ENCODE measurements at regions not wholly inside any gene's neighbourhood (a gene's known extent, or its start where the extent isn't known, plus 50 kb on each side); places are given as distances from the start of the nearest gene placed in this dataset.

DNA sequence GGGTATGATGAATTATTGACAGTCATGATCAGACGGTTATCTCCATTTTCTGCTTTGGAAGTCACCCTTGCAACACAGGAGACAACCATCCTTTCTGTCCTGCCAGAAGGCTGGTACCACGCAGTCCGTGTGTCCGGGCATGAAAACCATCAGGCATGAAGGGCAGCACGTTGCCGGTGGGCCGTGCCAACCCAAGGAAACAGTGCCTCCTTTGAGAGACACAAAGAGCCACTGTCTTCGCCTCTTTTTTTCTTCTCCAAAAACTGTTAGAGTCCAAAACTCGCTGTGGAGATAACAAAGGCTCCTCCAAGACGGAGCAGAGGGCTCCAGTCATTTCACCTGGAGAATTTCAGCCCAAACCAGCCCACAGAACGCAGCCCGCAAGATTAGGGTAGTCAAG lies 60.4 kb upstream of the ARHGAP21 start:
- H2BK120ac ChIP-seq (ENCODE audit: low read depth, low read length) = no peak overlapping the region
- in situ Hi-C loops (cut with MboI; ENCODE audit: low sequenced_read_pairs) (no loop called here), dilution Hi-C loops (cut with HindIII; ENCODE audit: low sequenced_read_pairs, unreplicated experiment) (no loop called here), intact Hi-C loops (cut with micrococcal nuclease) (no loop called here)
- no peaks in the 10 kb centered on the region for H3K79me1 ChIP-seq (ENCODE audit: low read depth in 1 of 2, low read length in 2 of 2)
- no peak overlapping the region for H2BK5ac ChIP-seq (ENCODE audit: low read depth, low read length, poor library complexity, severe bottlenecking)
- no peak overlapping the region for H4K91ac ChIP-seq (ENCODE audit: insufficient read depth, low read depth, low read length)
- no peak overlapping the region for H2BK15ac ChIP-seq (ENCODE audit: low read depth, low read length)
- CTCF ChIA-PET = no interaction called here
- H4K5ac ChIP-seq (ENCODE audit: low read depth, low read length) = no peak overlapping the region
- no peaks in the 10 kb centered on the region for H3K27me3 ChIP-seq (ENCODE audit: control insufficient read depth, insufficient read depth, low read length)
- no peak for TF ChIP-seq MAZ (IDR thresholded peaks at IDR 0.05; ENCODE audit: borderline replicate concordance, low read depth, low read length)
- no peak for DNase-seq
- ATAC-seq (ENCODE audit: low read depth) = no peak
- no peak overlapping the region for H2BK20ac ChIP-seq (ENCODE audit: low read depth, low read length)
- no peak overlapping the region for H4K8ac ChIP-seq (ENCODE audit: low read depth in 2 of 2, low read length in 2 of 2)
- no peak overlapping the region for H3K4ac ChIP-seq (ENCODE audit: low read depth, low read length)
- H3K9me1 ChIP-seq (ENCODE audit: insufficient read depth, low read length) = no peaks in the 10 kb centered on the region
- POLR2A ChIA-PET (ENCODE audit: unreplicated experiment) = no interaction called here
- H2AK9ac ChIP-seq (replicated peaks; ENCODE audit: low read depth, low read length, poor library complexity) = no peak overlapping the region
- no peaks in the 10 kb centered on the region for H4K20me1 ChIP-seq (ENCODE audit: insufficient read depth, low read length)
- no peak overlapping the region for H3K4me3 ChIP-seq (ENCODE audit: insufficient read depth, low read depth, low read length)
- no peak overlapping the region for H3K9ac ChIP-seq (ENCODE audit: low read depth, low read length)
- no peak overlapping the region for H3K14ac ChIP-seq (replicated peaks; ENCODE audit: low read depth, low read length)
- H3K18ac ChIP-seq (ENCODE audit: low read depth, low read length) = no peak overlapping the region
- no peak overlapping the region for H3K4me2 ChIP-seq (ENCODE audit: low read depth, low read length)
- WGBS, 2 experiments (ENCODE audit: extremely low coverage in 2 of 2, insufficient read length in 1 of 2) = 75% methylated on average over 2 of the region's 12 CpGs; no CpG with 5 or more reads in 1 of the 2 experiments
- no peak overlapping the region for H3K23ac ChIP-seq (ENCODE audit: low read depth, low read length)
- no peak overlapping the region for H3K56ac ChIP-seq (ENCODE audit: extremely low read depth, insufficient read depth, low read length)
- H3K9me3 ChIP-seq (ENCODE audit: control insufficient read depth, insufficient read depth, low read length) = no peaks in the 10 kb centered on the region
- no peaks in the 10 kb centered on the region for H3K4me1 ChIP-seq (ENCODE audit: control insufficient read depth, insufficient read depth, low read length)
- no peak overlapping the region for H2AK5ac ChIP-seq (ENCODE audit: low read depth, low read length)
- H3K36me3 ChIP-seq (ENCODE audit: control insufficient read depth, insufficient read depth, low read length) = no peaks in the 10 kb centered on the region
- H3K27ac ChIP-seq (ENCODE audit: insufficient read depth, low read length) = no peak overlapping the region
- no peak overlapping the region for H2AFZ ChIP-seq (replicated peaks; ENCODE audit: low read length, poor library complexity)
- no TSS peak for BruUV-seq (replicated peaks)

Data from IMR-90 (cell line).